ENCODE measurements at regions not wholly inside any gene's neighbourhood (a gene's known extent, or its start where the extent isn't known, plus 50 kb on each side); places are given as distances from the start of the nearest gene placed in this dataset.

- no peaks in the 10 kb centered on the region for H3K79me2 ChIP-seq (ENCODE audit: control insufficient read depth, insufficient read depth, low read length)
- no peaks in the 10 kb centered on the region for H3K9me1 ChIP-seq (ENCODE audit: control insufficient read depth, extremely low read depth, insufficient read depth, low read length)
- no peaks in the 10 kb centered on the region for H3K9me3 ChIP-seq (ENCODE audit: control insufficient read depth, low read depth, low read length)
- no peaks in the 10 kb centered on the region for H3K36me3 ChIP-seq (ENCODE audit: control insufficient read depth in 2 of 2, extremely low read depth in 1 of 2, insufficient read depth in 2 of 2, low read length in 2 of 2)
- TF ChIP-seq CTCF (optimal IDR thresholded peaks at IDR 0.05 in 1 of 3, IDR thresholded peaks at IDR 0.05 in 1 of 3, conservative IDR thresholded peaks at IDR 0.05 in 1 of 3; ENCODE audit: extremely low read depth in 1 of 3, insufficient read depth in 2 of 3, low read length in 3 of 3) (no peak), EZH2 (IDR thresholded peaks at IDR 0.05; ENCODE audit: low read length) (no peak)
- H4K20me1 ChIP-seq (ENCODE audit: control insufficient read depth, extremely low read depth, insufficient read depth, low read length), result peaks cover 4% of the 10 kb centered on the region
- H3K4me1 ChIP-seq (ENCODE audit: control insufficient read depth, extremely low read depth, insufficient read depth, low read length), result no peaks in the 10 kb centered on the region
- no peak overlapping the region for H3K4me3 ChIP-seq (ENCODE audit: control insufficient read depth in 2 of 3, extremely low read depth in 1 of 3, insufficient read depth in 2 of 3, low read depth in 1 of 3, low read length in 3 of 3)
- H3K27ac ChIP-seq (ENCODE audit: control insufficient read depth, insufficient read depth, low read length), result no peak overlapping the region
- H2AFZ ChIP-seq (ENCODE audit: control insufficient read depth, low read length), result no peak overlapping the region
- FAIRE-seq, result no peak
- no peaks in the 10 kb centered on the region for H3K27me3 ChIP-seq (ENCODE audit: control insufficient read depth, extremely low read depth, insufficient read depth, low read length)
- no peak overlapping the region for H3K4me2 ChIP-seq (ENCODE audit: control insufficient read depth, extremely low read depth, insufficient read depth, low read depth, low read length)
- H3K9ac ChIP-seq (ENCODE audit: control insufficient read depth, extremely low read depth, insufficient read depth, low read length), result no peak overlapping the region
- DNase-seq (ENCODE audit: low read depth, low spot score), result no peak
- dilution Hi-C loops (cut with MboI; ENCODE audit: extremely low pct_ligation_motif_present, low sequenced_read_pairs), result no loop called here
Observed at GRCh38 chr16:85500220-85500619, 112.9 kb upstream of the GSE1 start.

- TF ChIP-seq CTCF (optimal IDR thresholded peaks at IDR 0.05 in 1 of 3, IDR thresholded peaks at IDR 0.05 in 1 of 3, conservative IDR thresholded peaks at IDR 0.05 in 1 of 3; ENCODE audit: extremely low read depth in 1 of 3, insufficient read depth in 2 of 3, low read length in 3 of 3) (no peak), EZH2 (IDR thresholded peaks at IDR 0.05; ENCODE audit: low read length) (no peak)
- no peaks in the 10 kb centered on the region for H3K79me2 ChIP-seq (ENCODE audit: control insufficient read depth, insufficient read depth, low read length)
- DNase-seq (ENCODE audit: low read depth, low spot score) (no peak), FAIRE-seq (no peak)
- peaks cover 4% of the 10 kb centered on the region for H4K20me1 ChIP-seq (ENCODE audit: control insufficient read depth, extremely low read depth, insufficient read depth, low read length)
- no peak overlapping the region for H2AFZ ChIP-seq (ENCODE audit: control insufficient read depth, low read length)
- no peaks in the 10 kb centered on the region for H3K27me3 ChIP-seq (ENCODE audit: control insufficient read depth, extremely low read depth, insufficient read depth, low read length)
- H3K9ac ChIP-seq (ENCODE audit: control insufficient read depth, extremely low read depth, insufficient read depth, low read length), result no peak overlapping the region
- no peaks in the 10 kb centered on the region for H3K4me1 ChIP-seq (ENCODE audit: control insufficient read depth, extremely low read depth, insufficient read depth, low read length)
- H3K9me1 ChIP-seq (ENCODE audit: control insufficient read depth, extremely low read depth, insufficient read depth, low read length), result no peaks in the 10 kb centered on the region
- H3K27ac ChIP-seq (ENCODE audit: control insufficient read depth, insufficient read depth, low read length), result no peak overlapping the region
- H3K9me3 ChIP-seq (ENCODE audit: control insufficient read depth, low read depth, low read length), result no peaks in the 10 kb centered on the region
- H3K4me3 ChIP-seq (ENCODE audit: control insufficient read depth in 2 of 3, extremely low read depth in 1 of 3, insufficient read depth in 2 of 3, low read depth in 1 of 3, low read length in 3 of 3), result no peak overlapping the region
- no peak overlapping the region for H3K4me2 ChIP-seq (ENCODE audit: control insufficient read depth, extremely low read depth, insufficient read depth, low read depth, low read length)
- dilution Hi-C loops (cut with MboI; ENCODE audit: extremely low pct_ligation_motif_present, low sequenced_read_pairs), result no loop called here
- no peaks in the 10 kb centered on the region for H3K36me3 ChIP-seq (ENCODE audit: control insufficient read depth in 2 of 2, extremely low read depth in 1 of 2, insufficient read depth in 2 of 2, low read length in 2 of 2)
Observed at GRCh38 chr16:85501900-85502299, 111.2 kb upstream of the GSE1 start.
